ENCODE measurements at regions not wholly inside any gene's neighbourhood (a gene's known extent, or its start where the extent isn't known, plus 50 kb on each side); places are given as distances from the start of the nearest gene placed in this dataset.

GRCh38 chr14:101681795-101682194 lies 79.7 kb upstream of the PPP2R5C start:
- no peak for TF ChIP-seq POLR2AphosphoS5 (IDR thresholded peaks at IDR 0.05)
- no peak for TF ChIP-seq CTCF (IDR thresholded peaks at IDR 0.05)

Measured in prostate gland (tissue), 2 donors.